Esophagus squamous epithelium (tissue), 4 donors: ENCODE measurements at regions not wholly inside any gene's neighbourhood (a gene's known extent, or its start where the extent isn't known, plus 50 kb on each side); places are given as distances from the start of the nearest gene placed in this dataset.

Experiments used
- CTCF ChIP-seq, 6 experiments: fragments of 450-650 bp in 4 of 6; fragments of 200-600 bp in 2 of 6; sonication (generic) in 2 of 6; IDR thresholded peaks; one replicate each; pipeline ENCODE4 v1.5.1; 2016 to 2019; ENCODE audit warnings: antibody characterized with exemption in 6 of 6, mild to moderate bottlenecking in 4 of 6, moderate library complexity in 4 of 6
- POLR2A ChIP-seq, 4 donors: fragments of 450-650 bp; IDR thresholded peaks; one replicate each; pipeline ENCODE4 v1.6.1; 2017; ENCODE audit warnings: antibody characterized with exemption in 4 of 4, mild to moderate bottlenecking in 4 of 4, moderate library complexity in 3 of 4

GRCh38 chr2:193428336-193428818, 1233.6 kb upstream of the TMEFF2 start:
- TF ChIP-seq CTCF (IDR thresholded peaks at IDR 0.05) (no peak), POLR2A (IDR thresholded peaks at IDR 0.05) (no peak)
